OCI-LY7 (cell line): ENCODE measurements at regions not wholly inside any gene's neighbourhood (a gene's known extent, or its start where the extent isn't known, plus 50 kb on each side); places are given as distances from the start of the nearest gene placed in this dataset.

Experiments
- BruUV-seq: library from RNA; stranded (reverse); fragments of 400-500 nt; replicated peaks from 2 replicates; lab custom pipeline; 2021; lab: Mats Ljungman, UMichigan
- CTCF ChIA-PET: fragments of 300-600 bp; sonication (Branson Sonifier 250); formaldehyde crosslinking; loops from one replicate; lab custom pipeline; 2022; ENCODE audit warnings: antibody characterized with exemption; ENCODE audit not compliant: unreplicated experiment; lab: Charles Lee
- POLR2A ChIA-PET: fragments of 300-600 bp; sonication (Branson Sonifier 250); formaldehyde crosslinking; loops from one replicate; lab custom pipeline; 2022; ENCODE audit warnings: antibody characterized with exemption; lab: Charles Lee
- DNase-seq: peaks from one replicate; pipeline ENCODE4 v3.0.0-alpha.2; 2015; ENCODE audit warnings: low spot score
- H2AFZ ChIP-seq: fragments of 200-600 bp; sonication (generic), shearing (Covaris generic); 2 replicates; pipeline ENCODE4 v1.6.1; 2014; ENCODE audit warnings: mild to moderate bottlenecking, antibody characterized with exemption, low read length, moderate library complexity
- H3K27ac ChIP-seq: fragments of 200-600 bp; sonication (generic); 2 replicates; pipeline ENCODE4 v1.5.1; 2014; ENCODE audit warnings: mixed run types, low read depth, mild to moderate bottlenecking, moderate library complexity, low read length, inconsistent platforms; ENCODE audit not compliant: poor library complexity, severe bottlenecking
- H3K36me3 ChIP-seq: fragments of 200-600 bp; sonication (generic); 2 replicates; pipeline ENCODE4 v1.6.1; 2014; ENCODE audit warnings: mild to moderate bottlenecking, antibody characterized with exemption, low read length, moderate library complexity, mixed read lengths; ENCODE audit not compliant: insufficient read depth
- H3K4me1 ChIP-seq: fragments of 200-600 bp; sonication (generic); 2 replicates; pipeline ENCODE4 v1.5.1; 2014; ENCODE audit warnings: mild to moderate bottlenecking, low read length; ENCODE audit not compliant: insufficient read depth, poor library complexity, severe bottlenecking
- H3K4me2 ChIP-seq: fragments of 200-600 bp; sonication (generic); 2 replicates; pipeline ENCODE4 v1.6.1; 2014; ENCODE audit warnings: mild to moderate bottlenecking, low read length
- H3K4me3 ChIP-seq: fragments of 200-600 bp; sonication (generic); 2 replicates; pipeline ENCODE4 v1.5.1; 2014; ENCODE audit warnings: mild to moderate bottlenecking, low read depth, low read length; ENCODE audit not compliant: poor library complexity, severe bottlenecking
- H3K79me2 ChIP-seq: fragments of 200-600 bp; sonication (generic); 2 replicates; pipeline ENCODE4 v1.6.1; 2016; ENCODE audit warnings: low read depth, mild to moderate bottlenecking, low read length, moderate library complexity, mixed read lengths; ENCODE audit not compliant: insufficient read depth
- H3K9me2 ChIP-seq: fragments of 200-600 bp; sonication (generic); 2 replicates; pipeline ENCODE4 v1.6.1; 2016; ENCODE audit warnings: mild to moderate bottlenecking, low read length, mixed read lengths; ENCODE audit not compliant: insufficient read depth
- H3K9me3 ChIP-seq: fragments of 200-600 bp; sonication (generic); 2 replicates; pipeline ENCODE4 v1.6.1; 2014; ENCODE audit warnings: mild to moderate bottlenecking, mixed run types, low read length, mixed read lengths
- H4K20me1 ChIP-seq: fragments of 200-600 bp; sonication (generic); 2 replicates; pipeline ENCODE4 v1.6.1; 2014; ENCODE audit warnings: mild to moderate bottlenecking, antibody characterized with exemption, low read length, moderate library complexity, mixed read lengths; ENCODE audit not compliant: insufficient read depth
- EZH2phosphoT487 ChIP-seq: fragments of 200-600 bp; sonication (generic); IDR thresholded peaks from 2 replicates; pipeline ENCODE4 v1.6.1; 2018; ENCODE audit warnings: low read depth, borderline replicate concordance, mild to moderate bottlenecking, mixed run types, antibody characterized with exemption, low read length, moderate library complexity, mixed read lengths
- intact Hi-C: fragments of 100-400 bp; cut with micrococcal nuclease; formaldehyde crosslinking; loops from one replicate; pipeline ENCODE4 v1.10.0; 2022; ENCODE audit not compliant: unreplicated experiment
- TF ChIP-seq, protein P1 (sequence below): fragments of 200-600 bp; sonication (generic); conservative IDR thresholded peaks from 2 replicates; pipeline ENCODE4 v1.5.1; 2014; ENCODE audit warnings: mild to moderate bottlenecking, antibody characterized with exemption, low read length, moderate library complexity, mixed read lengths

DNA sequence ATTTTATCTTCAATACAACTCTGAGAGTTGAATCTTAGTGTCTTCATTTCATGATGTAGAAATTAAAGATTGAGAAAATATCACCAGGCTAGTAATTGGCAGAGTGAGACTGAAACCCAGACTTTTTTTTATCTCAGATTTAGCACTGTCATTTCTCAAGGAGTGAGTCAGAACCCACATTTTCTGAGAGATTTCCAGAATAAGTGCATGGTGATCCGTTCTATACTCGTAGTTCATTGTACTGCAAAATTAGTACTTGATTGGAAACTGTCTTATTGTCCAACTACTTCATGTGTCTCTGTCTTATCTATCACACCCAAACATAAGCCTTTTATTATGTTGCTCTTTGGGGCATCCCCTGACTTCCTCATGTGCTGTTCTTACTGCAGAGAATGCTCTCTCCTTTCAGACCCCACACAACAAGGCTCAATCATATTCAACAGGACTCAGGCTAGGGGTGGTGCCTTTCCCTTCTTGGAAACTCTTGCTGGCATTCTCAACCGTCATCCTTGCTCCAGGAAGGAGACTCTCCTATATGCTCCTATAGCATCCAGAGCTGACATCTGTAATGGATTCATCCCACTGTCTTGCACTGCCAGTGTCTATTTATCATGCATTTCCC is 76.7 kb upstream of the BLID start:
- BruUV-seq = no TSS peak
- POLR2A ChIA-PET = no interaction called here
- H3K9me3 ChIP-seq = no peaks in the 10 kb centered on the region
- intact Hi-C loops = no loop called here
- DNase-seq = no peak
- no peak overlapping the region for H3K4me2 ChIP-seq
- H4K20me1 ChIP-seq = no peaks in the 10 kb centered on the region
- H2AFZ ChIP-seq = no peak overlapping the region
- TF ChIP-seq, protein P1, sequence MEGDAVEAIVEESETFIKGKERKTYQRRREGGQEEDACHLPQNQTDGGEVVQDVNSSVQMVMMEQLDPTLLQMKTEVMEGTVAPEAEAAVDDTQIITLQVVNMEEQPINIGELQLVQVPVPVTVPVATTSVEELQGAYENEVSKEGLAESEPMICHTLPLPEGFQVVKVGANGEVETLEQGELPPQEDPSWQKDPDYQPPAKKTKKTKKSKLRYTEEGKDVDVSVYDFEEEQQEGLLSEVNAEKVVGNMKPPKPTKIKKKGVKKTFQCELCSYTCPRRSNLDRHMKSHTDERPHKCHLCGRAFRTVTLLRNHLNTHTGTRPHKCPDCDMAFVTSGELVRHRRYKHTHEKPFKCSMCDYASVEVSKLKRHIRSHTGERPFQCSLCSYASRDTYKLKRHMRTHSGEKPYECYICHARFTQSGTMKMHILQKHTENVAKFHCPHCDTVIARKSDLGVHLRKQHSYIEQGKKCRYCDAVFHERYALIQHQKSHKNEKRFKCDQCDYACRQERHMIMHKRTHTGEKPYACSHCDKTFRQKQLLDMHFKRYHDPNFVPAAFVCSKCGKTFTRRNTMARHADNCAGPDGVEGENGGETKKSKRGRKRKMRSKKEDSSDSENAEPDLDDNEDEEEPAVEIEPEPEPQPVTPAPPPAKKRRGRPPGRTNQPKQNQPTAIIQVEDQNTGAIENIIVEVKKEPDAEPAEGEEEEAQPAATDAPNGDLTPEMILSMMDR = no peak
- no peak for TF ChIP-seq EZH2phosphoT487
- no peaks in the 10 kb centered on the region for H3K36me3 ChIP-seq
- no peaks in the 10 kb centered on the region for H3K4me1 ChIP-seq
- H3K4me3 ChIP-seq = no peak overlapping the region
- no peak overlapping the region for H3K27ac ChIP-seq
- CTCF ChIA-PET = no interaction called here
- H3K79me2 ChIP-seq = no peaks in the 10 kb centered on the region
- no peaks in the 10 kb centered on the region for H3K9me2 ChIP-seq

DNA sequence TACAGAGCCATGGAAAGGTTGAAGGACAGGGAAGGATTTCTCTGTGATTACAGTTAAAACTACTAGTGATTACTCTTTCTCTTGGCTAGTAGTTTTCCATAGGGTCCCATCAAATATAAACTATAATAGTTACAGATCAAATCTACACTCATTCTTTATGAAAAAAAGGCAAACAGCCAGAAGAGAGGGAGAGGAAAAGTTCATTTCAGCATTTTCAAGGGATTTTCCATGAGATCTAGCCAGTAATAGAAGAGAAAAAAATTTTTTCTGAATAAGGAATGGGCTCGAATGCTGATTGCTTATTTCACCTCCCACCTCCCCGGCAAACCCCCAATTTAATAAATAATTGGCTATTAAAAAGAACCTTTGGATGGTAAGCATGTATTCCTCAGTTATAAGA is 74.8 kb upstream of the BLID start:
- Histone ChIP-seq H3K4me1 (no peaks in the 10 kb centered on the region), H3K36me3 (no peaks in the 10 kb centered on the region), H3K9me2 (no peaks in the 10 kb centered on the region), H4K20me1 (no peaks in the 10 kb centered on the region), H3K9me3 (no peaks in the 10 kb centered on the region), H2AFZ (no peak overlapping the region), H3K27ac (no peak overlapping the region), H3K4me3 (no peak overlapping the region), H3K79me2 (no peaks in the 10 kb centered on the region), H3K4me2 (no peak overlapping the region)
- CTCF ChIA-PET = no interaction called here
- POLR2A ChIA-PET = no interaction called here
- no peak for TF ChIP-seq EZH2phosphoT487
- TF ChIP-seq, protein P1 = no peak
- intact Hi-C loops = no loop called here
- no TSS peak for BruUV-seq
- DNase-seq = no peak

DNA sequence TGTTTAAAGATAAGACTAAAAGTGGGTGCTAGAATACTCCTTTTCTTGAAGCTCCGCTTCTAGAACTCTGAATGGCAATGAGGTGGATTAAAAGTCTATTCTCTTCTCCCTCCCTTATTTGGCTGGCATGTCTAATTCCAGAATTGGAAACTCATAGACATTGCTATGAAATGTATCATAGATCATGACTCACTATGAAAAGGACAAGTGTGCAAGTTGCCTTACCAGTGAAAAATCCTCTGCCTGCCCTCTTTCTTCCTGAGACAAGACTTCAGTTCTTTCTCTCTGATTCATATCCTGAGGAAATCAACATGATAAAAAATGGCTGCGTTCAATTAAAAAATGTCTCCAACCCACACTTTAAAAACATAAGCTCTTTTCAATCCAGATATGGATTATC is 73.2 kb upstream of the BLID start:
- ChIA-PET CTCF (no interaction called here), POLR2A (interaction anchor here (1.0 kb wide), 1 partner anchor 63 kb away, joined by 3 read pairs; no protein-coding TSS in a partner anchor)
- Histone ChIP-seq H3K27ac (no peak overlapping the region), H3K36me3 (no peaks in the 10 kb centered on the region), H3K79me2 (no peaks in the 10 kb centered on the region), H3K4me2 (no peak overlapping the region), H3K9me2 (no peaks in the 10 kb centered on the region), H3K4me1 (no peaks in the 10 kb centered on the region), H2AFZ (no peak overlapping the region), H3K4me3 (no peak overlapping the region), H3K9me3 (no peaks in the 10 kb centered on the region), H4K20me1 (no peaks in the 10 kb centered on the region)
- DNase-seq = no peak
- BruUV-seq = no TSS peak
- intact Hi-C loops = no loop called here
- TF ChIP-seq, protein P1 = no peak
- no peak for TF ChIP-seq EZH2phosphoT487
